Neuronal stem cell (in vitro differentiated cells): ENCODE measurements at regions not wholly inside any gene's neighbourhood (a gene's known extent, or its start where the extent isn't known, plus 50 kb on each side); places are given as distances from the start of the nearest gene placed in this dataset.

Source experiments
- DNase-seq: peaks from one replicate; pipeline ENCODE4 v3.0.0-alpha.2; 2013; ENCODE audit warnings: low spot score
- H2AFZ ChIP-seq: one replicate; pipeline ENCODE4 v1.6.1; 2013; ENCODE audit warnings: mild to moderate bottlenecking, low read length, inconsistent platforms
- H2AK5ac ChIP-seq: 2 replicates; pipeline ENCODE4 v1.6.1; 2013; ENCODE audit warnings: low read depth, mild to moderate bottlenecking, inconsistent platforms, low read length, moderate library complexity, mixed read lengths
- H2BK120ac ChIP-seq: 2 replicates; pipeline ENCODE4 v1.6.1; 2013; ENCODE audit warnings: low read depth, mild to moderate bottlenecking, inconsistent platforms, low read length, moderate library complexity, mixed read lengths
- H2BK12ac ChIP-seq: one replicate; pipeline ENCODE4 v1.6.1; 2013; ENCODE audit warnings: low read length, inconsistent platforms
- H2BK15ac ChIP-seq: 2 replicates; pipeline ENCODE4 v1.6.1; 2013; ENCODE audit warnings: mild to moderate bottlenecking, low read length, inconsistent platforms, mixed read lengths
- H2BK5ac ChIP-seq: one replicate; pipeline ENCODE4 v1.6.1; 2013; ENCODE audit warnings: inconsistent platforms, mild to moderate bottlenecking, low read length, moderate library complexity
- H3K14ac ChIP-seq: one replicate; pipeline ENCODE4 v1.6.1; 2013; ENCODE audit warnings: low read length, inconsistent platforms
- H3K18ac ChIP-seq: 2 replicates; pipeline ENCODE4 v1.6.1; 2013; ENCODE audit warnings: low read length, inconsistent platforms
- H3K23ac ChIP-seq: 2 replicates; pipeline ENCODE4 v1.6.1; 2013; ENCODE audit warnings: low read depth, mild to moderate bottlenecking, mixed read lengths, low read length, inconsistent platforms; ENCODE audit not compliant: poor library complexity
- H3K27ac ChIP-seq: replicated peaks from 3 replicates; pipeline ENCODE4 v1.5.1; 2013; ENCODE audit warnings: low read length, inconsistent platforms
- H3K27me3 ChIP-seq, 3 experiments: 2 replicates each; pipeline ENCODE4 v1.6.1; 2013; ENCODE audit warnings: low read length in 3 of 3, mild to moderate bottlenecking in 2 of 3, inconsistent platforms in 1 of 3, low read depth in 1 of 3, mixed read lengths in 1 of 3, moderate library complexity in 1 of 3; ENCODE audit not compliant: control insufficient read depth in 3 of 3, insufficient read depth in 3 of 3
- H3K36me3 ChIP-seq, 2 donors: replicated peaks in 1 of 2; 2 replicates each; pipeline ENCODE4 v1.6.1; 2013; ENCODE audit warnings: low read length in 2 of 2; ENCODE audit not compliant: control insufficient read depth in 2 of 2, insufficient read depth in 2 of 2
- H3K4ac ChIP-seq: 2 replicates; pipeline ENCODE4 v1.6.1; 2013; ENCODE audit warnings: inconsistent platforms, mild to moderate bottlenecking, low read length, moderate library complexity
- H3K4me1 ChIP-seq, 2 donors: 1 replicate in 1 of 2; 2 replicates in 1 of 2; pipeline ENCODE4 v1.6.1; 2013; ENCODE audit warnings: low read length in 2 of 2, low read depth in 1 of 2; ENCODE audit not compliant: control insufficient read depth in 2 of 2, insufficient read depth in 1 of 2
- H3K4me2 ChIP-seq: one replicate; pipeline ENCODE4 v1.6.1; 2013; ENCODE audit warnings: mild to moderate bottlenecking, low read length, inconsistent platforms; ENCODE audit not compliant: insufficient read depth, poor library complexity, severe bottlenecking
- H3K4me3 ChIP-seq, 2 donors: 2 replicates each; pipeline ENCODE4 v1.5.1; 2013; ENCODE audit warnings: low read length in 2 of 2, mild to moderate bottlenecking in 2 of 2, inconsistent platforms in 1 of 2, moderate library complexity in 1 of 2
- H3K79me1 ChIP-seq: one replicate; pipeline ENCODE4 v1.6.1; 2013; ENCODE audit warnings: low read depth, mild to moderate bottlenecking, inconsistent platforms, low read length, moderate library complexity
- H3K9ac ChIP-seq: one replicate; pipeline ENCODE4 v1.6.1; 2013; ENCODE audit warnings: mild to moderate bottlenecking, low read depth, low read length, inconsistent platforms; ENCODE audit not compliant: poor library complexity
- H3K9me3 ChIP-seq, 2 donors: replicated peaks in 1 of 2; 2 replicates each; pipeline versions ENCODE3 to v1.6.1; 2013; ENCODE audit warnings: low read length in 2 of 2, mild to moderate bottlenecking in 2 of 2, inconsistent platforms in 1 of 2, low read depth in 1 of 2, mixed read lengths in 1 of 2, moderate library complexity in 1 of 2; ENCODE audit not compliant: control insufficient read depth in 2 of 2, insufficient read depth in 1 of 2
- H4K8ac ChIP-seq: one replicate; pipeline ENCODE4 v1.6.1; 2013; ENCODE audit warnings: low read depth, mild to moderate bottlenecking, inconsistent platforms, low read length, moderate library complexity
- H4K91ac ChIP-seq: one replicate; pipeline ENCODE4 v1.6.1; 2013; ENCODE audit warnings: low read length, low read depth, mild to moderate bottlenecking, inconsistent platforms; ENCODE audit not compliant: poor library complexity
- WGBS, 2 donors: extraction: QIAGEN DNeasy Blood & Tissue Kit; methylation state at CpG; one replicate each; pipeline ENCODE4 v1.1.7; 2013; ENCODE audit warnings: missing lambda C conversion rate in 2 of 2, mixed read lengths in 1 of 2; ENCODE audit not compliant: insufficient read length in 2 of 2, insufficient replicate concordance in 1 of 2; ENCODE audit errors: extremely low coverage in 2 of 2; 5-methylcytosine and 5-hydroxymethylcytosine counted together

DNA sequence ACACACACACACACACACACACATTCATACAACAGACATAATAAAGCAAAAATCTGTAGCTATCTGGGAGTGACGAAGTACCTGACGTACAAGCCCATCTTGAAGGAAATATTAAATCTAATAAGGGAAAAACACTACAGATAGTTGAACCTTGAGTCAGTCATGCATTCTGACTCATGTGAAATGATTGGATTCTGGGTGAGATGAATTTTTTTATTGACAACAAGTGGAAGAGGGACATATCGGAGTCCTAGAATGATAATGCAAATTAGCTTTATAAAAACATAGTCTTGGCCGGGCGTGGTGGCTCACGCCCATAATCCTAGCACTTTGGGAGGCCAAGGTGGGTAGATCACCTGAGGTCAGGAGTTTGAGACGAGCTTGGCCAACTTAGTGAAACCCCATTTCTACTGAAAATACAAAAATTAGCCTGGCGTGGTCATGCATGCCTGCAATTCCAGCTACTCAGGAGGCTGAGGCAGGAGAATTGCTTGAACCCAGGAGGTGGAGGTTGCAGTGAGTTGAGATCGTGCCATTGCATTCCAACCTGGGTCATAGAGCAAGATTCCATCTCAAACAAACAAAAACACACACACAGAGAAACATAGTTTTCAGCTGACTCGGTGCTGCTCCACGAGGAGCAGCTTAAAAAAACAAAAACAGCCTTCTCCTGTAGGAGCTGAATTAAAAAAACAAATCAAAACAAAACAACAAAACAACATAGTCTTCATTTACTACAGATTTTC, 154.4 kb upstream of the MKLN1 start:
- Histone ChIP-seq H3K18ac (no peak overlapping the region), H3K23ac (no peak overlapping the region), H3K27ac (no peak overlapping the region), H3K79me1 (no peaks in the 10 kb centered on the region), H3K36me3 (no peaks in the 10 kb centered on the region), H3K4me1 (no peaks in the 10 kb centered on the region), H2BK12ac (no peak overlapping the region), H2BK120ac (no peak overlapping the region), H3K14ac (no peak overlapping the region), H2AK5ac (no peak overlapping the region), H3K27me3 (no peaks in the 10 kb centered on the region), H2BK15ac (no peak overlapping the region), H3K4me2 (no peak overlapping the region), H3K9me3 (no peaks in the 10 kb centered on the region), H3K9ac (no peak overlapping the region), H4K8ac (no peak overlapping the region), H3K4me3 (no peak overlapping the region), H3K4ac (no peak overlapping the region), H2BK5ac (no peak overlapping the region), H2AFZ (no peak overlapping the region), H4K91ac (no peak overlapping the region)
- DNase-seq: no peak
- no CpG with 5 or more reads among the region's 11 CpGs for WGBS, 2 donors

DNA sequence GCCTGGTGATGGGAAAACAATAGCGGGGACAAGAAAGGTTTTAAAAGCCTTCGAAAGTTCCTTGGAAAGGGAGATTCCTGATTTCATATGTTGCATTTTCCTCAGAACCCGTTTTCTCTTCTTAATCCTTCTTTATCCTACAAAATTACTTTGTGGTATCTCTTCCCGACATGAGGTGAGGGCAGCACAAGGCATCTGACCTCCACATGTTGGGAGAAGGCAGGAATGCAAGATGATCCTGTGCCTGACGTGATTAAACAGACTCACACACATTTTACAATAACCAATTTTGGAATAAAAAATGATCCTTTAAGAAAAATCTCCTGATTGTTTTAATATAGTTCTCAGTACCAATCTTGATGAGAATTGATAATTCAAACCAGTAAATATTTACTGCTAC, 153.3 kb upstream of the MKLN1 start:
- no peaks in the 10 kb centered on the region for H3K9me3 ChIP-seq
- no peak overlapping the region for H3K4me3 ChIP-seq
- no peaks in the 10 kb centered on the region for H3K4me1 ChIP-seq
- H3K27ac ChIP-seq: no peak overlapping the region
- H3K79me1 ChIP-seq: no peaks in the 10 kb centered on the region
- H3K4me2 ChIP-seq: no peak overlapping the region
- no peaks in the 10 kb centered on the region for H3K36me3 ChIP-seq
- no peak overlapping the region for H3K9ac ChIP-seq
- no peak overlapping the region for H2AK5ac ChIP-seq
- no peak overlapping the region for H3K4ac ChIP-seq
- no peak for DNase-seq
- WGBS, 2 donors: no CpG with 5 or more reads among the region's 5 CpGs
- H3K23ac ChIP-seq: no peak overlapping the region
- H2BK15ac ChIP-seq: no peak overlapping the region
- H3K14ac ChIP-seq: no peak overlapping the region
- H2AFZ ChIP-seq: no peak overlapping the region
- no peaks in the 10 kb centered on the region for H3K27me3 ChIP-seq
- H4K91ac ChIP-seq: no peak overlapping the region
- no peak overlapping the region for H2BK120ac ChIP-seq
- H4K8ac ChIP-seq: no peak overlapping the region
- no peak overlapping the region for H2BK5ac ChIP-seq
- no peak overlapping the region for H3K18ac ChIP-seq
- no peak overlapping the region for H2BK12ac ChIP-seq

DNA sequence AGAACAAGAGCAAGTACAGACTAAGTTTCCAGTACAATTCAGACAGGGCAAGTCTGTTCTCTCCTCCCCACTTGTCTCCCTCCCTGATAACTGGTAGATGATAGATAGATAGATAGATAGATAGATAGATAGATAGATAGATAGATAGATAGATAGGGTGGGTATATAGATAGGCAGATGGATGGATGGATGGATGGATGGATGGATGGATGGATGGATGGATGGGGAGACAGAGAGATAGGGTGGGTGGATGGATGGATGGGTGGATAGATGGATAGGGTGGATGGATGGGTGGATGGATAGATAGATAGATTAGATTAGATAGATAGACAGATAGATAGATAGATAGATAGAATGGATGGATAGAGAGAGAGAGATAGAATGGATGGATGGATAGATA, 152.8 kb upstream of the MKLN1 start:
- Histone ChIP-seq H3K4ac (no peak overlapping the region), H3K36me3 (no peaks in the 10 kb centered on the region), H3K4me2 (no peak overlapping the region), H4K8ac (no peak overlapping the region), H3K14ac (no peak overlapping the region), H3K4me1 (no peaks in the 10 kb centered on the region), H2AK5ac (no peak overlapping the region), H2AFZ (no peak overlapping the region), H2BK12ac (no peak overlapping the region), H3K27me3 (no peaks in the 10 kb centered on the region), H3K18ac (no peak overlapping the region), H2BK5ac (no peak overlapping the region), H4K91ac (no peak overlapping the region), H3K9ac (no peak overlapping the region), H3K9me3 (no peaks in the 10 kb centered on the region), H3K4me3 (no peak overlapping the region), H3K23ac (no peak overlapping the region), H3K27ac (no peak overlapping the region), H2BK120ac (no peak overlapping the region), H2BK15ac (no peak overlapping the region), H3K79me1 (no peaks in the 10 kb centered on the region)
- no peak for DNase-seq

DNA sequence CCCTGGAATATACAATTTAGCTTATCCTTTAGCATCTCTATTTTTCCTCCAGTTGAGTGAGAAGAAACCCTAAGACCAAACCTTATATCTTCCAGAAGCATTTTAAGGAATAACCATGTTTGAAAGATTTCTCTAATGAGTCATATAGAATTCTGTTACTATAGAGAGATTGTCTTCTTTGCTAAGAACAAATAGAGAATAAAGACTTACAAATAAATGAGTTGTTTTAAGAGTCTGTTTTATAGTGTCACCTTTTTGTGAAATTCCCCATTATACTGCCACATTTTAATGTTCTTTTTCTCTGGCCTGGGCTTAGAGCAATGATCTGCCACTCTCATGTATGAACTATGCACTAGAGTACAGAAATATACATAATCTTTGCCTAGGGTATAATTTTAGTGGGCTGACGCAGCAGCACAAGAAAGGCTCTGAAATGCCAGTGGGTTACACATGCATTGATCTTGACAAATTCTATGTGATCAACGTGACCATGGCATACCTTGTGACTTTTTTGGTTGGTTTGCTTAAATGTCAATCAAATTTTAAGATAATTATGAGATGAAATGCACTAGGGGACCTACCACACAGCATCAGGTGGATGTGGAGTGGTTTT, 145.1 kb upstream of the MKLN1 start:
- Histone ChIP-seq H3K9me3 (no peaks in the 10 kb centered on the region), H3K27ac (no peak overlapping the region), H3K79me1 (no peaks in the 10 kb centered on the region), H3K23ac (no peak overlapping the region), H2AK5ac (no peak overlapping the region), H3K36me3 (no peaks in the 10 kb centered on the region), H3K4me2 (no peak overlapping the region), H2BK15ac (no peak overlapping the region), H2BK120ac (no peak overlapping the region), H2BK5ac (no peak overlapping the region), H2BK12ac (no peak overlapping the region), H2AFZ (no peak overlapping the region), H3K4me3 (no peak overlapping the region), H3K14ac (no peak overlapping the region), H3K9ac (no peak overlapping the region), H3K27me3 (no peaks in the 10 kb centered on the region), H4K91ac (no peak overlapping the region), H3K4me1 (peaks cover 2% of the 10 kb centered on the region in 2 donors), H3K18ac (no peak overlapping the region), H4K8ac (no peak overlapping the region), H3K4ac (no peak overlapping the region)
- DNase-seq: no peak
- WGBS, 2 donors: no CpG with 5 or more reads among the region's 2 CpGs
